ENCODE measurements at regions not wholly inside any gene's neighbourhood (a gene's known extent, or its start where the extent isn't known, plus 50 kb on each side); places are given as distances from the start of the nearest gene placed in this dataset.

DNA sequence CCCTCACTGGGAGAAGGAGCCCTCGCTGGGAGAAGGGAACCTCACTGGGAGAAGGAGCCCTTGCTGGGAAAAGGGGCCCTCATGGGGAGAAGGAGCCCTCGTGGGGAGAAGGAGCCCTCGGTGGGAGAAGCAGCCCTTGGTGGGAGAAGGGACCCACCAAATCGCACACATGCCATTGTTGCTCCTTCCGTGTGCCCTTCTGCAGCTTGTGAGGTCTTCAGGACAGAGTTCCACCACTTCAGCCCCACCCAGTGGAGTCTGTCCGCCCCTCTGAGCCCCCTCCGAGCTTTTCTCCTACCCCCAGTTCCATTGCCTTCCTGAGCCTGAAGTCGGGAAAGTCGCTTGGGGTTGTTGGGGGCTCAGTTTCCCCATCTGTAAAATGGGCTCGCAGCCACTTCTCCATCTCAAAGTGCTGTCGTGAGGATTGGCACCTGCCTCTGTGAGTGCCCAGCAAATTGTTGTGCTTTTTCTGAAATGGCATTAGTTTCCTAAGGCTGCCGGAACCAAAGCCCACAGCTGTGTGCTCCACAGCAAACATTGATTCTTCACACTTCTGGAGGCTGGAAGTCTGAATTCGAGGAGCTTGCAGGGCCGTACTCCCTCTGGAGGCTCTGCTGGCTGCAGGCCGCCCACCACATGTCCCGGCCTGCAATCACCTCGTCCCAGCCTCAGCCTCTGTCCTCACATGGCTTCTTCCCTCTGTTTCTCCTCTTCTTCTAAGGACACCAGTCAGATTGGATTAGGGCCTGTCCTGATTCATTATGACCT, 124.7 kb upstream of the PMEPA1 start:
- no peaks in the 10 kb centered on the region for H3K36me3 ChIP-seq (ENCODE audit: control insufficient read depth in 2 of 2, extremely low read depth in 1 of 2, insufficient read depth in 2 of 2, low read length in 2 of 2)
- H3K9me3 ChIP-seq (replicated peaks; ENCODE audit: control insufficient read depth, insufficient read depth, low read length): no peaks in the 10 kb centered on the region
- H3K4me2 ChIP-seq (ENCODE audit: insufficient read depth, low read length): no peak overlapping the region
- POLR2A ChIA-PET: no interaction called here
- H3K9me1 ChIP-seq (replicated peaks; ENCODE audit: control insufficient read depth, extremely low read depth, insufficient read depth, low read length): no peaks in the 10 kb centered on the region
- FAIRE-seq (no peak), DNase-seq (ENCODE audit: low read depth, low spot score) (no peak)
- TF ChIP-seq, protein P1, sequence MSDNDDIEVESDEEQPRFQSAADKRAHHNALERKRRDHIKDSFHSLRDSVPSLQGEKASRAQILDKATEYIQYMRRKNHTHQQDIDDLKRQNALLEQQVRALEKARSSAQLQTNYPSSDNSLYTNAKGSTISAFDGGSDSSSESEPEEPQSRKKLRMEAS (IDR thresholded peaks at IDR 0.05; ENCODE audit: insufficient read depth, insufficient read length): no peak
- no peak for TF ChIP-seq EZH2 (IDR thresholded peaks at IDR 0.05; ENCODE audit: borderline replicate concordance, low read depth, low read length, severe bottlenecking)
- TF ChIP-seq, protein P2, sequence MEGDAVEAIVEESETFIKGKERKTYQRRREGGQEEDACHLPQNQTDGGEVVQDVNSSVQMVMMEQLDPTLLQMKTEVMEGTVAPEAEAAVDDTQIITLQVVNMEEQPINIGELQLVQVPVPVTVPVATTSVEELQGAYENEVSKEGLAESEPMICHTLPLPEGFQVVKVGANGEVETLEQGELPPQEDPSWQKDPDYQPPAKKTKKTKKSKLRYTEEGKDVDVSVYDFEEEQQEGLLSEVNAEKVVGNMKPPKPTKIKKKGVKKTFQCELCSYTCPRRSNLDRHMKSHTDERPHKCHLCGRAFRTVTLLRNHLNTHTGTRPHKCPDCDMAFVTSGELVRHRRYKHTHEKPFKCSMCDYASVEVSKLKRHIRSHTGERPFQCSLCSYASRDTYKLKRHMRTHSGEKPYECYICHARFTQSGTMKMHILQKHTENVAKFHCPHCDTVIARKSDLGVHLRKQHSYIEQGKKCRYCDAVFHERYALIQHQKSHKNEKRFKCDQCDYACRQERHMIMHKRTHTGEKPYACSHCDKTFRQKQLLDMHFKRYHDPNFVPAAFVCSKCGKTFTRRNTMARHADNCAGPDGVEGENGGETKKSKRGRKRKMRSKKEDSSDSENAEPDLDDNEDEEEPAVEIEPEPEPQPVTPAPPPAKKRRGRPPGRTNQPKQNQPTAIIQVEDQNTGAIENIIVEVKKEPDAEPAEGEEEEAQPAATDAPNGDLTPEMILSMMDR (IDR thresholded peaks at IDR 0.05; ENCODE audit: extremely low read depth in 1 of 2, insufficient read depth in 1 of 2, low read depth in 1 of 2, low read length in 2 of 2): no peak
- TF ChIP-seq FOS (IDR thresholded peaks at IDR 0.05; ENCODE audit: borderline replicate concordance, insufficient read depth, low read length): no peak
- no peak for TF ChIP-seq GATA2 (IDR thresholded peaks at IDR 0.05; ENCODE audit: insufficient read depth, insufficient read length, low read depth, low read length)
- TF ChIP-seq JUN (IDR thresholded peaks at IDR 0.05; ENCODE audit: borderline replicate concordance, insufficient read depth, insufficient read length, low read depth): no peak
- dilution Hi-C loops (cut with MboI; ENCODE audit: extremely low pct_ligation_motif_present, low sequenced_read_pairs) (no loop called here), intact Hi-C loops (cut with micrococcal nuclease) (no loop called here)
- H3K9ac ChIP-seq (replicated peaks; ENCODE audit: extremely low read depth, insufficient read depth, low read length): no peak overlapping the region
- H3K27me3 ChIP-seq (ENCODE audit: control insufficient read depth in 2 of 2, insufficient read depth in 2 of 2, low read length in 2 of 2): no peaks in the 10 kb centered on the region
- no TSS peak for BruUV-seq (replicated peaks)
- CTCF ChIA-PET: no interaction called here
- H2AFZ ChIP-seq (ENCODE audit: low read depth, low read length): no peak overlapping the region
- H3K4me3 ChIP-seq (replicated peaks in 1 of 3; ENCODE audit: insufficient read depth in 1 of 3, low read depth in 1 of 3, low read length in 3 of 3): no peak overlapping the region
- H3K27ac ChIP-seq (ENCODE audit: insufficient read depth, low read depth, low read length): no peak overlapping the region
- H3K79me2 ChIP-seq (ENCODE audit: control insufficient read depth, insufficient read depth, low read length): no peaks in the 10 kb centered on the region
- no peaks in the 10 kb centered on the region for H4K20me1 ChIP-seq (replicated peaks; ENCODE audit: control insufficient read depth, extremely low read depth, insufficient read depth, low read length)
- H3K4me1 ChIP-seq (ENCODE audit: control insufficient read depth, extremely low read depth, insufficient read depth, low read length): no peaks in the 10 kb centered on the region
